ENCODE measurements at regions not wholly inside any gene's neighbourhood (a gene's known extent, or its start where the extent isn't known, plus 50 kb on each side); places are given as distances from the start of the nearest gene placed in this dataset.

DNA sequence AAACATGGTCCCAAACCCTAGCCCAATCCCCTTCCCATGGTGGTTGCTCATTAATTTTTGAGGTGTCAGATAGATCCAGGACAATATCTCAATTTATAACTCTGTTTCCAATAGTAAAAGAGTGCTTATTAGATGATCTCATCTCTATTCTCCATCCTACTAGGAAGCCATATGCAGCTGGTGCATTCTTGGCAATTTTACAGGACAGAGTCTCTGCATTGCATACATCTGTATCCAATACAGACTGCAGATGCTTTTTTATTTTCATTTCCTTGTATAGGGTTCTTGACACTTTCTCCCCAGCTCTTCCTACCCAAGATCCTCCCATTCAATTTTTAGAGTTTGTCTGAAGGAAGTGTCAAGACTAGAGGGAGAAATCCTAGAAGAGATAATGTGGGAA, 194.8 kb upstream of the DPH6 start:
- TF ChIP-seq CTCF (IDR thresholded peaks at IDR 0.05; ENCODE audit: low read depth, low read length): no peak
- DNase-seq (ENCODE audit: extremely low read depth, low read depth): peak; percentile 31

DNA sequence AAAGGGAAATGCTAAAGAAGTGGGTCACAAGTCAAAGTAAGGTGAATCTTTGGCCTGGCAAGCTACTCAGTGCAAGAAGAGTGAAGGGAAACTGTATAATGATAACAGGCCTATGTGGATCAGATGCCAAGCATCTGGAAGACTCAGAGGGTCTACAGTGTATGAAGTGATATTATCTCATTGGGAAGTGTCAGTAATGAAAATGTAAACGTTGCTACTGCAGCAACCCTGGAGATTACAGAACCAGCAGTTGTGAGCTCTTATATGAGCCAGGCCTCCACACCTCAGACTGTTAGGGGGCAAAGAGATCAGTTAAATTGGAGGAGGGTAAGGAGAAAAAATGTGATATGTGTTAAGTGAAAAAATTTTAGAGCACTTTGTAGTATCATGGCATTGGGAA, 195.4 kb upstream of the DPH6 start:
- no peak for TF ChIP-seq CTCF (IDR thresholded peaks at IDR 0.05; ENCODE audit: low read depth, low read length)

GRCh38 chr15:35741881-35742280, 195.9 kb upstream of the DPH6 start:
- no peak for TF ChIP-seq CTCF (IDR thresholded peaks at IDR 0.05; ENCODE audit: low read depth, low read length)
- no peak for DNase-seq (ENCODE audit: extremely low read depth, low read depth)

More for the DNA sequence above, 195.4 kb upstream of the DPH6 start:
- no peak for DNase-seq (ENCODE audit: extremely low read depth, low read depth)

DNA sequence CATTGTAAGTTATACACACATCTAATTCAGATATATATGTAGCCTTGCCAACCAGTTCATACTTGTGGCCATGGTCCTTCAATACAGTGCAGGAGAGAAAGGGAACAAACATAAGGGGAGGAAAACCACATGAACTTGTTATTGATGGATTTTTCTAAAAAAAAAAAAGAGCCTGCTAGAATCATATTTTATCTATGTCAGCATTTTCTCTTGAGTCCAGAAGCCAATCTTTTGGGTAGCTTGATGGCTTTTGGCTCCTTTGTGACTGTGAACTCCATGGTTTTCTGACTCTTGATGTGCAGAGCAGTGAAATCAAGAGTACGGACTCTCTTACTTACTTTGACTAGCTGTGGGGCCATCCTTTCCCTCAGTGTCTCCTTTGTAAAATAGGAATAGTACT, 197.4 kb upstream of the DPH6 start:
- TF ChIP-seq CTCF (IDR thresholded peaks at IDR 0.05; ENCODE audit: low read depth, low read length): no peak
- DNase-seq (ENCODE audit: extremely low read depth, low read depth): no peak

DNA sequence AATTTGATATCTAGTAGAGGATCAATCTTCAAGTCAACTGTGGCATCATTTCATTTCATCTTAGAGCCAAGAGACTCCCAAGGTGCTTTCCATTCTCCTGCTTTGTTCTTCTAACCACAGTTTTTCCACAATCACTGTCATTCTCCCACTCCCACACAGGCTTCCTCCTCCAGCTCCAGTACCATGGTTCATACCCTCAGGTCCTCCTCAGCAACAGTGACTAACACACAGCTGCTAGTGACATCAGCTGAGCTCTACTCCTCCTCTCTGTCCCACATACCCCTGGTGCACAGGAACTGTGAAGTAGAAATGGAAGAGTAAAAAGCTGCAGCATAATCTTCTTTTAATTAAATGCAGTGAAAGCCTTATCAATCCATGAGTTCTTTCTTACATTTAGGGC, 200.2 kb upstream of the DPH6 start:
- DNase-seq (ENCODE audit: extremely low read depth, low read depth): no peak
- TF ChIP-seq CTCF (IDR thresholded peaks at IDR 0.05; ENCODE audit: low read depth, low read length): no peak

GRCh38 chr15:35748105-35748504, 202.1 kb upstream of the DPH6 start:
- no peak for TF ChIP-seq CTCF (IDR thresholded peaks at IDR 0.05; ENCODE audit: low read depth, low read length)
- DNase-seq (ENCODE audit: extremely low read depth, low read depth): no peak

- no peak for TF ChIP-seq CTCF (IDR thresholded peaks at IDR 0.05; ENCODE audit: low read depth, low read length)
Observed at GRCh38 chr15:35750051-35750450, 204.1 kb upstream of the DPH6 start.

More at GRCh38 chr15:35750051-35750450, 204.1 kb upstream of the DPH6 start:
- no peak for DNase-seq (ENCODE audit: extremely low read depth, low read depth)
